GM19328 (cell line): ENCODE measurements at regions not wholly inside any gene's neighbourhood (a gene's known extent, or its start where the extent isn't known, plus 50 kb on each side); places are given as distances from the start of the nearest gene placed in this dataset.
"Not testable (repeated sequence)": the region's sequence is repeated elsewhere in the genome, so short reads cannot be mapped to it uniquely, and the experiment has no call there.

Experiments
- ATAC-seq: cut with Tn5 transposase; IDR thresholded peaks from one replicate; pipeline ENCODE4 v1.9.1; 2021; ENCODE audit warnings: mild to moderate bottlenecking, moderate library complexity; ENCODE audit not compliant: unreplicated experiment

- no peak for ATAC-seq
Measured at GRCh38 chr3:89533275-89533674, 425.9 kb downstream of the EPHA3 start.

DNA sequence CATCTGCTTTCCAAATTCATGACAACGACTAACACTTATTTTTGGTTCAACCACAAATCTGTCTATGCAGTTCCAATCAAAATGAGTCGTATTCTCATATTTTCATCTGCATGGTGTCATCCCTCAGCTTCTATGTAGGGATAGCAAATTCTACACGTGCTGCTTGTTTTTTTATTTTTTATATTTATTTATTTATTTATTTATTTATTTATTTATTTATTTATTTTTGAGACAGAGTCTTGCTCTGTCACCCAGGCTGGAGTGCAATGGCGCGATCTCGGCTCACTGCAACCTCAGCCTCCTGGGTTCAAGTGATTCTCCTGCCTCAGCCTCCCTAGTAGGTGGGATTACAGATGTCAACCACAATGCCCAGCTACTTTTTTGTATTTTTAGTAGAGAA is 447.2 kb downstream of the EPHA3 start:
- not testable (repeated sequence) for ATAC-seq

DNA sequence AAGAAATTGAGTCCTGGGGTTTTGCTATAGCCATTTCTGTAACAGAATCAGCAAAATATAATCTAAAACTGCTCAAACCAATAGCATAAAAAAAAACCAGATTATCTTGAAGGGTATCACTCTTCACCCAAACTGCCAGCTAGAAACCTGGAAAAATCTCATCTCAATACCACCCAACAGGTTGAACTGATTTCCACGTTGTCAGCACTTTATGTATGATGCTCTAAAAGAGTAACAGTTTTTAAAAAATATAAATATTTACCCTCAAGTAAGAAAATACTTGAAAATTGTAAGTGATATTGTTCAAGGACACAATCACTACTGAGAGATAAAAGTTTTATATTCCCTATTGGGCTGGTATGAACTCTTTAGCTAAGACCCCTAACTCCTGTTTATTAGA is 451.3 kb downstream of the EPHA3 start:
- ATAC-seq, result no peak

GRCh38 chr3:89560568-89560967 is 453.1 kb downstream of the EPHA3 start:
- ATAC-seq, result no peak

- ATAC-seq, result no peak
Measured at GRCh38 chr3:89562373-89562772, 455.0 kb downstream of the EPHA3 start.

- ATAC-seq, result no peak
Measured at GRCh38 chr3:89565098-89565497, 457.7 kb downstream of the EPHA3 start.

- ATAC-seq, result no peak
Measured at GRCh38 chr3:89570465-89570864, 463.0 kb downstream of the EPHA3 start.

GRCh38 chr3:89571298-89571697 is 463.9 kb downstream of the EPHA3 start:
- ATAC-seq, result no peak

GRCh38 chr3:89571707-89572106 is 464.3 kb downstream of the EPHA3 start:
- no peak for ATAC-seq

DNA sequence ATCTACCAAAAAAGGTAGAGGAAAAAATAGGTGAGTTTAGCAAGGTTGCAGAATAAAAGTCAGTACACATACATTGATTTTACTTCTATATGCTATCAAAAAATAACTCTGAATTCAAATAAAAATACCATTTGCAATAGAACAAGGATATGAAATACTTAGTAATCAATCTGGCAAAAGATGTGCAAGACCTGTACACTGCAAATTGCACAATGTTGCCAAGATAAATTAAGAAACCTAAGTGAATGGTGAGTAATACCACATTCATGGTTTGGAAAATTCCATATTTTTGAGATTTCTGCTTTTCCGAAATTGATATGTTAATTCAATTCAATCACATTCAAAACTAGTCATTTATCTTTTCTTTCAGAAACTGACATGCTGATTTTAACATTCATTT is 464.8 kb downstream of the EPHA3 start:
- ATAC-seq, result no peak

DNA sequence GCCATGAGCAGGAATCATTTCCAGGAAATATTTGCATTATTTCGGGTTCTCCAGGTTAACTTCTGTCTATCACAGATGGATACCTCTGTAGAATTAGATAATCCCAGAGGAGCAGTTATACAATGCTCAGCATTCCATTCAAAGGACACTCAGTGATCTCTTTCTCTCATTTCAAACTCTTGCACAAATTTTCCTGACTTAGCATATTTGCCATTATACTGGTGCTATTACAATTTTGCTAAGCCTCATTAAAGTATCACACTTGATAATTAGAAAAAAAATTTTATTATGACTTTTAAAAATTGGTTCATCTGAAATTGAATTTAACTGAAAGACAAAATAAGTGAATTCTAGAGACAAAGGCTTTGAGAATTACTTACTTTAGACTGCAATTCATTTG is 469.0 kb downstream of the EPHA3 start:
- no peak for ATAC-seq

- ATAC-seq, result no peak
Measured at GRCh38 chr3:89577637-89578530, 470.5 kb downstream of the EPHA3 start.

GRCh38 chr3:89580859-89581258 is 473.4 kb downstream of the EPHA3 start:
- no peak for ATAC-seq

GRCh38 chr3:89584398-89584797 is 477.0 kb downstream of the EPHA3 start:
- no peak for ATAC-seq

GRCh38 chr3:89586256-89586655 is 478.8 kb downstream of the EPHA3 start:
- no peak for ATAC-seq

DNA sequence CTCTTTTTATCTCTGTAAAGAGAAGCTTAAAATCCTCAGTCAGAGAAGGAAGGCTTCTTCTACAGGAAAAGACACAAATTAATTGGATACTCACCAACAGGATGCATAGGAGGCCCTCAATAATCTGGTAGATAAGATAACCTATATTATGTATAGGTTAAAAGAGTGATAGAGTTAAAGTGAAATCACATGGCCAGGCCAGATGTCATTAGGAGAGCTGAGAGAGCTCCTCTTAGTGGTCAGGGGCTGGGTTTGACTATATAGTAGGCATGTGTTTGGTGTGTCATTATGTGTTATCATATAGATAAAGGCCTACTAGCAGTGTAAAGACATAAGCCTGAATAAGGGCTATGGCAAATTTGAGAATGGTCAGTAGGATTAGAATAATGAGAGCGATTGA is 479.3 kb downstream of the EPHA3 start:
- no peak for ATAC-seq

GRCh38 chr3:89606151-89606550 is 498.7 kb downstream of the EPHA3 start:
- ATAC-seq, result no peak

DNA sequence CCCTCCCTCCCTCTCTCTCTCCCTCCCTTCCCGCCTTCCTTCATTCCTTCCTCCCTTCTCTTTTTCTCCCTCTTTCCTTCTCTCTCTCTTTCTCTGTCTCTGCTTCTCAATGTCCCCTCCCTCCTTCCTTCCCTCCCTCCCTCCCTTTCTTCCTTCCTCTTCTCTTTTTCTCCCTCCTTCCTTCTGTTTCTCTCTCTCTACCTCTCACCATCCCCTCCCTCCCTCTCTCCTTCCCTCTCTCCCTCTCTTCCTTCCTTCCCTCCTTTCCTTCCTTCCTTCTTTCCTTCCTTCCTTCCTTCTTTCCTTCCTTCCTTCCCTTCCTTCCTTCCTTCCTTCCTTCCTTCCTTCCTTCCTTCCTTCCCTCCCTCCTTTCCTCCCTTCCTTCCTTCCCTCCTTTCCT is 504.6 kb downstream of the EPHA3 start:
- ATAC-seq, result no peak

- ATAC-seq, result no peak
Measured at GRCh38 chr3:89613241-89613640, 505.8 kb downstream of the EPHA3 start.

- no peak for ATAC-seq
Measured at GRCh38 chr3:89617706-89618105, 510.3 kb downstream of the EPHA3 start.

DNA sequence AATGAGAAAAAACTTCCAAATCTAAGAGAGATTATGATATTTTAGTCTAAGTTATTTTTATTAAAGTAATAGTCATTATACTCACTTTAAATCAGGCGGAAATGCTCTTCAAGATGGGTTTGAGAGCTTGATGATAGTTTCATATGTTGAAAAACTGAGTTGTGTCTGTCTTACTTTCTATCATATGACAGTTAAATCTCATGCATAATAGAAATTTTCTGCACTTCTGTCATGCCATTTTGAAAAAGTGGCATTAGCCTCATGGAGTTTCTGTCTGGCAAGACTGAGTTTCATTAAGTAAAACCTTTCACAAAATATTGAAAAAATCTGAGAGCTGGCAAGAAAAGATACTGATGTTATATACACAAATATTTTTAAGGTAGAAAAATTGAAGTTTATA is 511.8 kb downstream of the EPHA3 start:
- ATAC-seq, result no peak

DNA sequence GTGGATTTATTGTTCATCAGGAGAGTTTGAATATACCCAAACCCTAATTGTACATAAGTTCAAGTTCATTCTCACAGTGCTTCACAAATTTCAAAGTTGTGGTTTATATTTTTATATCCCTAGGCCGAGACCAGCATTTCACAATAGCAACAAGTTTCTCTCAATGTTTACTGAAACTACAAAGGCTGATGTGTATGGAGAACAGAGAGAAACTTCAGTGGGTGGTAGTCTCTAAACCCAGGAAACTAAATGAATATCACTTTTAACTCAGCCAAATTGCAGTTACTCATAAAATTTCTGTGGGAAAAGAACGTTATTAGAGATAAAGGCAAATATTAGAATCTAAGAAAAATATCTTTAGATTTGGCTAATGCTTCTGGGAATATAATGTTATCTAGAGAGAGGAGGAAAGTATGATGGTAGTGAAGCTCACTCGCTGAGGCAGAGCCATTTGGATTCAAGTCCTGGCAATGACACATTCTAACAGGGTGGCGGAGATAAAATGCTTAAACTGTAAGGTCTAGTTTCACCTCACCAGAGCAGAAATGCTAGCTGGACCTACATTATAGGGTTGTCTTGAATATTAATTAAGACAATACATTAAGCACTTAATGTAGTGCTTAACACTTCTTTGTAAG is 514.8 kb downstream of the EPHA3 start:
- no peak for ATAC-seq
